Brain pericyte (primary cell): ENCODE measurements at regions not wholly inside any gene's neighbourhood (a gene's known extent, or its start where the extent isn't known, plus 50 kb on each side); places are given as distances from the start of the nearest gene placed in this dataset.
"Not testable (repeated sequence)": the region's sequence is repeated elsewhere in the genome, so short reads cannot be mapped to it uniquely, and the experiment has no call there.

Experiments
- DNase-seq: peaks from one replicate; pipeline ENCODE4 v3.0.0-alpha.2; 2012; ENCODE audit warnings: low read depth, low spot score

- no peak for DNase-seq
Observed at GRCh38 chr14:37890095-37890494, 294.7 kb downstream of the TTC6 start.

DNA sequence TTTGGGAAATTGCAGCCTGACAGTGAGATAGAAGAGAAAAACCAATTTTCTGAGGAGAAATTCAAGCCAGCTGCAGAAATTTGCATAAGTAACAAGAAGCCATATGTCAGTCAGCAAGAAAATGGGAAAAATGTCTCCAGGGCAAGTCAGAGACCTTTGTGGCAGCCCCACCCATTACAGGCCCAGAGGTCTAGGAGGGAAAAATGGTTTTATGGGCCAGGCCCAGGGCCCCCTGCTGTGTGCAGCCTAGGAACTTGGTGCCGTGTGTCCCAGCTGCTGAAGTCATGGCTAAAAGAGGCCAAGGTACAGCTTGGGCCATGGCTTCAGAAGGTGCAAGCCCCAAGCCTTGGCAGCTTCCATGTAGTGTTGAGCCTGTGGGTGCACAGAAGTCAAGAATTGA lies 296.1 kb downstream of the TTC6 start:
- not testable (repeated sequence) for DNase-seq

DNA sequence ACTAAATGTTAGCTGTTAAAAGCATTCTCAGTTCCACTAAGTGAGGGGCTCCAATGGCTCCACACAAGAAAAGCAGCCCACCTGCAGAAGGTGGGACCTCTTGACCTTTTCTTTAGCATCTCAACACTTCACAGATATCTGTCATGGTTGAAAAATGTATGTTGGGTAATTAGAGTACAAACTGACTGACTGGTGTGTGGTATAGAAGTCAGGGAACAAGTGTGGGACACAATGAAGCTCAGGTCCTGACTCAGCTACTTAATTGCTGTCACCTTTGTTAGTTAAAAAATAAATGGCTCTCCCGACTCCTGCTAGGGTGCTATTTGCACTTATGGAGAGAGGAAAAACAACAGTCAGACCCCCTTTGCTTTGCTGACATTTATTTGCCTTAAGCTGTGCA lies 299.0 kb downstream of the TTC6 start:
- DNase-seq, result no peak

DNA sequence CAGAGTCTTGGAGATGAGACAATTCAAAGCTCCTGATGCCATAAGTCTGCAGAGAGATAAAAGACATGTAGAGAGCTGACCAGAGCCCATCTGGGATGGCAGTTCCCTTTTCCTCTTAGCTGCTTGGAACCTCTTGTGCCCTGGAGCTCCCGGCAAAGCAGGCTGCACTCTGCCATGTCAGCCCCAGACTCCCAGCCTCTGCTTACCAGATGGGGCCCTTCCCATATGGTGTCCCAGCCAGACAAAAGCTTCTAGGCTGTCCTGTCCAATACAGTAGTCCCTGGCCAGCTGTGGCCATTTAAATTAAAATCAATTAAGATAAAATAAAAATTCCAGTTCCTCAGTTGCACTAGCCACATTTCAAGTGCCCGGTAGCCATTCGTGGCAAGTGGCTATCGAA lies 303.9 kb downstream of the TTC6 start:
- no peak for DNase-seq

DNA sequence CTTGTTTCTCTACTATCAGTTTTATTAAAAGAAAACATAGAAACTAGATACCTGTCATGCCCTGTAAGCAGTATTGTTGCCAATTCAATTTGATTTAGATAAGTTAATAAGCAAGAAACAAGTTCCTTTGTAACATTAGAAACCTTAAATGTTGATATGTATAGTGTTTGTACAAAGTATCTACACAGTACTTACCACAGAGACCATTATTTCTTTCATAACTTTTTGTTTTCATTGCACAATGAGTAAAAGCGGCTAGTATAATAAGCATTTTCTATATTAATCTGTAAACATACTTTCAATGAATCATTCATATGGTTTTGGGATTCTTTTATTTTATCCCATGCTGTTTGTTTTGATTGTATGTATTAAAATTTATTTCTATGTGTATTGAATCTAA lies 305.1 kb downstream of the TTC6 start:
- DNase-seq, result no peak

DNA sequence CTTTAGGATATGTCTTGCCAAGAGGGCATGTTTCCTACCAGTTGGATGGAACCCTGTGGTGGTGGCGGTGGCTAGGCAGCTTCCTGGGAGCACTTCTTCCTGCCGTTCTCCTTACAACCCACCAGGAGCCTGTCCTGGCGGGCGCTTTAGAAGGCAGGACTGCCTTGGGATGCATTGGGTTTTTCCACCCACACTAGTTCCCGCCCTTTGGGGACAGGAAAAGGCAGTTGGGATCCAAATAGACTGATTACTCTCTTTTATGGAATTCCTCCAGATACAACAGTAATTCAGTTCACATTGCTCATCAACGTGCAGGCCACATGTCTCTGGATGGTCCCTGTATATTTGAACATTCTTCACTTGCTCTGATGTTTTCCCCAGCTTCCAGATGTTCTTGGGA lies 305.7 kb upstream of the SSTR1 start:
- no peak for DNase-seq

DNA sequence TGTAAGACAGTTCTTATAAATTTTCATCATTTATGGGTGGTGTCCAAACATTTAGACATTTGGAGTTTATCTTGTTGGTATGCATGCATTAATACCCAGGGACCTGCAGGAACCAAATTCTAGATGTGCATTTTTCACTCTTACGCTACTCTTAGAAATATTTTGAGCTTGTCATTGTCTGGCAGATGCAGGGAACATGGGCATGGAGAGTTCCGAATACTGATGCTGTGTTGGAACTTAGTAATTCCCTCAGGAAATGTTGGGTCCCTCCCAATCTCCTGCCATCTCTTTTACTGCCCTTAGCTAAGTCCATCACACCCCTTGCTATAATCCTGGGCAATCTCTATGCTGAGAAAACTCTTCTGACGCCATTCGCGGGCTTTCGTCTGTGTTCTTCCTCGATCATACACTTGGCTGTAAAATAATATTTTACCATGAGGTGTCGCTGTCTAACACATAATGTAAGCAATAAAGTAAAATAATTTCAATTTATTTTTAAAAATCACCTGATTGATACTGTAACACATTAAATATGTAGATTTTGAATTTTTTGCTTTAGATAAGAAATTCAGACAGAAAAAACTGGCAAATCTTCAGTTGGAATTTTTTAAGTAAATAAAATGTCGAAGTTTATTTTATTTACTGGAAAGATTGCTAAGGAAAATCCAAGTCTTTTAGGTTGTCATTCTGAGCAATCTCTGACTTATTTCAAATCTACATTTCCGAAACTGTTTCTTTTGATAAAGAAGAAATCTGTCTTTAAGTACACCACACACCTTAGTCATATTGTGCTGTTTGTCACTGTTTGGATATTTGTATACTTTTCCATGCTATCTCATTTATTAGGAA lies 304.1 kb upstream of the SSTR1 start:
- DNase-seq, result no peak

DNA sequence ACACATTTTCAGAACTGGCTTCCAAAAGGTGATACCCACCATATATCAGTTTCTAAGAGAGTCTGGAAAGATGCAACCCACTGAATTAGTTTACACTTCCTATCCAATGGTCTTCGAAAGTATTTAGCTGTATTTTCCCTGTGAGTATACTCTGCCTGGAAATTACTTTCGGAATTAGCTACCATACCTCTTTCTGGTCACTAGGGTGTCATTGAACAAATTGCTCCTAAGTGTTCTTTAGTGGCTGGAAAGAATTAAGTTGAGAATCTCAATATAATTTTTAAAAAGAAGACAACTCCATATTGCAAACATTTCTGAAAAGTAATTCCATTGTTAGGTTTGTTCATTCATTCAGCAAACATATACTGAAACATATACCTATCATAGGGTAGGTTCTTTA lies 283.1 kb upstream of the SSTR1 start:
- no peak for DNase-seq

- no peak for DNase-seq
Observed at GRCh38 chr14:37932008-37932407, 275.7 kb upstream of the SSTR1 start.

GRCh38 chr14:37932481-37932880 lies 275.2 kb upstream of the SSTR1 start:
- no peak for DNase-seq

DNA sequence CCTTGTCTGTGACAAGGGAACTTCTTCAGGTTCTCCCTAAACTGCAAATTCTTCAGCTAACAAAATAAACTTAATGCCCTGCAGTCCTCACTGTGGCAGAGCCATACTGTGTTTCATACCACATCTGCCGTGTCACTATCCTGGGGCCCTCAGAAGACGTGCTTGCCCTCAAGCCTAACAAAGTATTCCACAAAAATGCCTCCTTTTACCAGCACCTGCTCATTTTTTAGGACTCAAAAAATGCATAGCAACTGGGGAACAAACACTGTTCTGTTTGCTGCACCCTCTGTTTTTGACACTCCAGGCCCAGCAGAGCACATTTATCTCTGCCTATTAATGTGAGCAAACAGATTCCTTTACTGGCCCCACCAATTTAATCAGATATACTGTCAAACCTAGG lies 270.7 kb upstream of the SSTR1 start:
- no peak for DNase-seq

GRCh38 chr14:37939442-37940028 lies 268.2 kb upstream of the SSTR1 start:
- DNase-seq, result no peak

DNA sequence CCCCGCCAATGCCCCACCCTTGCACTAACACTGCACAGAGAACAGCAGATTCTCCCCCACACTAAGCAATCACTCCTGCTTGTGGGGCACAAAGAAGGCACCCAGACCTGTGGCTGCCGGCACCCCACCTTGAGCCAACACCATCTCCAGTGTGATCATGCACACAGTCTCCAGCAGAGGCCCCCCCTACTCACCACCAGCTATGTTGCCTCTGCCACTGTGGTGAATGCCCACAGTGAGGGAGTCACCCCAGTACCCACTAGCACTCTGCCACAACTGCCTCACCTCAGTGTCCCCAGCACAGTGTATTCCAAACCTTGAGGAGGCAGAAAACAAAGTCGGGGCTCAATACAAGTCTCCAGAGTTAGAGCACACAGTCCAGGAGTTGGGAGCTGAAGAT lies 261.7 kb upstream of the SSTR1 start:
- DNase-seq, result no peak

- DNase-seq, result no peak
Observed at GRCh38 chr14:37946819-37947218, 260.9 kb upstream of the SSTR1 start.

DNA sequence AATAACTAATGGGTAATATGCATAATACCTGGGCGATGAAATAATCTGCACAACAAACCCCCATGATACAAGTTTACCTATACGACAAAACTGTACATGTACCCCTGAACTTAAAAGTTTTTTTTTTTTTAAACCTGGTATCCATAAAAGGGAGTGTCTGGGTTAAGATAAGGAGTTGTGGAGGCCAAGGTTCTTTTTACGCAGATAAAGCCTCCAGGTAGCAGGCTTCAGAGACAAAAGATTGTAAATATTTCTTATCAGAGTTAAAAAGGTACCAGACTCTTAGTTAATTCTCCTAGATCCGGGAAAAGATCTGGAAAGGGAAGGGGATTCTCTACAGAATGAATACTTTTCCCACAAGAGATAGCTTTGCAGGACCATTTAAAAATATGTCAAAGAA lies 259.4 kb upstream of the SSTR1 start:
- DNase-seq, result no peak

DNA sequence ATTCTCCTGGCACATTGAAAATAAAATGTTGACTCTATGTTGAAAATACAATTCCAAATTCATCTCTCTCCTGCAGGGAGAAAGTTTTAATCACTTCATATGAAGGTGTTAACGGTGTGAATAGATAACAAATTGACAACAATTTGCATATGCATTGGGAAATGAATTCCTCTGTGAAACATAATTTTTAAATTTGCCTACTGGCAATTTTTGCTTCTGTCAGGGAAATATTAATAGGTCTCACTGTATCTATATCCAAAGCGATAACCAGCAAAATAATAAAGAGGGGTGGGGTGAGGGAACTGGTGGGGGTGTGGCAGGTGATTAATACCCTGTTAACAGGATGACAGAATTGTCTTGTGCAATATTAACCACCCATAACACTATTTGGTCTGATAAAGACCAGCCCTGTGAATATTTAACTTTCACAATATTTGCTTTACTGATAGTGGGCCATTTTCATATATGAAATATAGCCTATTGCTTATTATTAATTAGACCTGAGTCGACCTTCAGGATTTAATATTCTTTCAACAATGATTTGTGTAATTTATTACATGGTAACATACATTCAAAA lies 239.0 kb upstream of the SSTR1 start:
- DNase-seq, result no peak

- no peak for DNase-seq
Observed at GRCh38 chr14:37969511-37969979, 238.2 kb upstream of the SSTR1 start.

- DNase-seq, result no peak
Observed at GRCh38 chr14:37970696-37971095, 237.0 kb upstream of the SSTR1 start.

DNA sequence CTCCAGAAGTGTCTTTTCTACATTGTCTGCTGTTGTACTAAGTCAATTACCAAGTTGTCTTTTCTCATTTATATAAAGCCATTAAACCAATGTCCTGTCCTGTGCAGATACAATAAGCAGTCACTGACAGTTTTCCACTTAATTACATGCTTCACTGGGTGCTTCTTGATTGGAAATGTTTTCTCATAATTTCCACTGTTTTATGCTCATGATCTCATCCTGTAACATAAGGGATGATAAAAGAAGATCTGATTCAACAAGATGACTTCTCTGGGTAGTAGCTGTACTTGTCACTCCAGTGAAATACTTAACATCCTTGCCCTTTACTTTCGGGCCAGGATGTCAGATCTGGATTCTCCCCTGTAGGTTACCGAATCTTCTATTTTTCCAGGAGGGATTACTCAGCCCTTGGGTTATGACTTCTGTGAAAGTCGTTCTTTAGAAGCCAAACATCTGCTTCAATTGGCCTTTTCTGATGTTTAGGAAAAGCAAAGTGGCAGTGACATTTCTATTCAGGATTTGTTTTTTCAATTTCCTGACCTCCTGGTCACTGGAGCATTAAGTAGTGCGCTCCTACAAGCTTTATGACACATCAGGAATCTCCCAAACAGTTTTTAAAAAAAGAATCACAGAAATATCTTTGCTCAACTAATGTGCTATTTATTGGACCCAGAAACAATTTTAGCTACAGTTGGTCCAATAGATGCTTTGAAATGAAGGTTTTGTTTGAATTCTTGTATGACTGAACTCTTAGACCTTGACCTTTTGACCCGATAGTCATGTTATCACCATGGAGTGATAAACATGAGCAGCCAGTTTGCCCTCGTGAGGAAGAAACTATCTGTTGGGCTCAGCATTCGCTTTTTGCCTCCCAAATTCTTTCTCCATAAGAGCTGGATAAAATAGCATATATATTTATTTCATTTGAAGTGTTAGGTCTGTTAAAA lies 234.5 kb upstream of the SSTR1 start:
- no peak for DNase-seq

GRCh38 chr14:37974421-37974820 lies 233.3 kb upstream of the SSTR1 start:
- no peak for DNase-seq

DNA sequence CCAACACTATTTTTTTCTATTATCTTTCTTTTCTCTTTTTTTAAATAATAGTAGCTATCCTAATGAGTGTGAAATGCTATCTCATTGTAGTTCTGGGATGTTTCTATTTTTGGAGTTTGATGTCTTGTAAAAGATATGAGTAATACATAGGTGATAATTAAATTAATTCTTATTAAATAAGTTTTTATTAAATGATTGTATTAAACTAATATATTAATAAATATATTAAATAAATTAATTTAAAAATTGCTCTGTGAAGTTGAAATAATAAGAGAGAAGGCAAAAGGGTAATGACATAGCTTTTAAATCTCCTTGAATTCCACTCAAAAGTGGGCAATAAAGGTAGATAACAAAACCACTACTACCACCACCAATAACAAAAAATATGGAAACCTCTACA lies 230.2 kb upstream of the SSTR1 start:
- no peak for DNase-seq
